Aorta (tissue), 5 donors: ENCODE measurements at regions not wholly inside any gene's neighbourhood (a gene's known extent, or its start where the extent isn't known, plus 50 kb on each side); places are given as distances from the start of the nearest gene placed in this dataset.

Experiments used
- ATAC-seq: fragments of 200-7000 bp; cut with Tn5 transposase; one replicate; pipeline ENCODE4 v1.9.1; 2022; ENCODE audit warnings: moderate library complexity; ENCODE audit not compliant: low FRiP score
- DNase-seq, 2 donors: peaks; one replicate each; pipeline ENCODE4 v3.0.0-alpha.2; 2020
- H3K27ac ChIP-seq, 2 donors: one replicate each; pipeline ENCODE4 v1.5.1; 2013; ENCODE audit warnings: low read length in 2 of 2, mild to moderate bottlenecking in 2 of 2, moderate library complexity in 2 of 2, control low read depth in 1 of 2, inconsistent platforms in 1 of 2, low read depth in 1 of 2
- H3K27me3 ChIP-seq, 2 donors: one replicate each; pipeline ENCODE4 v1.6.1; 2013; ENCODE audit warnings: control low read depth in 1 of 2, low read length in 1 of 2, mild to moderate bottlenecking in 1 of 2, moderate library complexity in 1 of 2; ENCODE audit not compliant: insufficient read depth in 2 of 2, control insufficient read depth in 1 of 2
- H3K36me3 ChIP-seq, 2 donors: one replicate each; pipeline ENCODE4 v1.6.1; 2013; ENCODE audit warnings: control low read depth in 1 of 2, low read length in 1 of 2, mild to moderate bottlenecking in 1 of 2; ENCODE audit not compliant: insufficient read depth in 2 of 2, control insufficient read depth in 1 of 2
- H3K4me1 ChIP-seq, 2 donors: one replicate each; pipeline ENCODE4 v1.6.1; 2013; ENCODE audit warnings: low read length in 2 of 2, control low read depth in 1 of 2, mild to moderate bottlenecking in 1 of 2, moderate library complexity in 1 of 2; ENCODE audit not compliant: insufficient read depth in 2 of 2, control insufficient read depth in 1 of 2
- H3K4me3 ChIP-seq, 2 donors: one replicate each; pipeline ENCODE4 v1.5.1; 2013; ENCODE audit warnings: low read length in 2 of 2, control low read depth in 1 of 2, mild to moderate bottlenecking in 1 of 2
- H3K9me3 ChIP-seq: one replicate; pipeline ENCODE4 v1.6.1; 2013; ENCODE audit warnings: mild to moderate bottlenecking, low read length; ENCODE audit not compliant: control insufficient read depth
- WGBS, 2 donors: extraction: QIAGEN DNeasy Blood & Tissue Kit; methylation state at CpG; one replicate each; pipeline ENCODE4 v1.1.7; 2013; 5-methylcytosine and 5-hydroxymethylcytosine counted together
- intact Hi-C, 2 donors: fragments of 100-400 bp; cut with DNase I; formaldehyde crosslinking; loops; one replicate each; pipeline versions ENCODE4 v1.14.2 to v1.15.0; 2022
- donor health status: healthy with polysubstance abuse.
- donor health status: Bipolar disorder and iron deficiency.
- donor health status: DM: no; HTN: no; CAD: no.
- donor health status: DM: no; HTN: no; CAD: no.
- donor health status: DM: yes; HTN: yes; CAD: no.

GRCh38 chr11:15624701-15625100 is 510.0 kb downstream of the INSC start:
- no peaks in the 10 kb centered on the region for H3K36me3 ChIP-seq
- H3K4me3 ChIP-seq = no peak overlapping the region
- no peaks in the 10 kb centered on the region for H3K9me3 ChIP-seq
- WGBS, 2 donors = 87 to 89% methylated on average over 4 of the region's 4 CpGs
- H3K27ac ChIP-seq = no peak overlapping the region
- intact Hi-C loops = no loop called here
- DNase-seq = no peak
- H3K27me3 ChIP-seq = no peaks in the 10 kb centered on the region
- H3K4me1 ChIP-seq = no peaks in the 10 kb centered on the region
- ATAC-seq = no peak

- ATAC-seq (no peak), DNase-seq (no peak)
- Histone ChIP-seq H3K4me3 (no peak overlapping the region), H3K27ac (no peak overlapping the region), H3K36me3 (no peaks in the 10 kb centered on the region), H3K4me1 (no peaks in the 10 kb centered on the region), H3K27me3 (no peaks in the 10 kb centered on the region), H3K9me3 (no peaks in the 10 kb centered on the region)
- 84 to 91% methylated on average over 2 of the region's 2 CpGs for WGBS, 2 donors
- intact Hi-C loops = no loop called here
These were observed 511.0 kb downstream of the INSC start for GRCh38 chr11:15625691-15626090.

GRCh38 chr11:15627560-15627959 is 512.8 kb downstream of the INSC start:
- H3K36me3 ChIP-seq = no peaks in the 10 kb centered on the region
- no peak overlapping the region for H3K4me3 ChIP-seq
- no peaks in the 10 kb centered on the region for H3K9me3 ChIP-seq
- H3K4me1 ChIP-seq = no peaks in the 10 kb centered on the region
- no peak overlapping the region for H3K27ac ChIP-seq
- intact Hi-C loops = no loop called here
- H3K27me3 ChIP-seq = no peaks in the 10 kb centered on the region
- ATAC-seq (no peak), DNase-seq (no peak)

GRCh38 chr11:15629690-15630321 is 515.1 kb downstream of the INSC start:
- no peak overlapping the region for H3K4me3 ChIP-seq
- intact Hi-C loops = no loop called here
- ATAC-seq = peak; percentile 58
- no peaks in the 10 kb centered on the region for H3K9me3 ChIP-seq
- no peak overlapping the region for H3K27ac ChIP-seq
- WGBS, 2 donors = 57 to 68% methylated on average over 6 of the region's 6 CpGs
- no peaks in the 10 kb centered on the region for H3K27me3 ChIP-seq
- peak in 1 of 2 donors; percentile 58 for DNase-seq
- H3K4me1 ChIP-seq = no peaks in the 10 kb centered on the region
- H3K36me3 ChIP-seq = no peaks in the 10 kb centered on the region

GRCh38 chr11:15630896-15631295 is 516.2 kb downstream of the INSC start:
- no peak for ATAC-seq
- H3K27ac ChIP-seq = no peak overlapping the region
- H3K4me1 ChIP-seq = no peaks in the 10 kb centered on the region
- no peak overlapping the region for H3K4me3 ChIP-seq
- no peak for DNase-seq
- 94% methylated on average over 2 of the region's 2 CpGs for WGBS, 2 donors
- H3K27me3 ChIP-seq = no peaks in the 10 kb centered on the region
- no peaks in the 10 kb centered on the region for H3K36me3 ChIP-seq
- intact Hi-C loops = no loop called here
- H3K9me3 ChIP-seq = no peaks in the 10 kb centered on the region

GRCh38 chr11:15635521-15635920 is 520.8 kb downstream of the INSC start:
- Histone ChIP-seq H3K4me1 (no peaks in the 10 kb centered on the region), H3K27me3 (no peaks in the 10 kb centered on the region), H3K4me3 (no peak overlapping the region), H3K27ac (no peak overlapping the region), H3K36me3 (no peaks in the 10 kb centered on the region), H3K9me3 (peaks cover 4% of the 10 kb centered on the region)
- ATAC-seq (no peak), DNase-seq (no peak)
- WGBS, 2 donors = 89% methylated on average over 2 of the region's 2 CpGs
- intact Hi-C loops = no loop called here

- intact Hi-C loops = no loop called here
- WGBS, 2 donors = 88 to 92% methylated on average over 3 of the region's 3 CpGs
- Histone ChIP-seq H3K27me3 (no peaks in the 10 kb centered on the region), H3K27ac (no peak overlapping the region), H3K9me3 (peaks cover 4% of the 10 kb centered on the region), H3K4me1 (no peaks in the 10 kb centered on the region), H3K36me3 (no peaks in the 10 kb centered on the region), H3K4me3 (no peak overlapping the region)
- DNase-seq (no peak), ATAC-seq (no peak)
These were observed 521.9 kb downstream of the INSC start for GRCh38 chr11:15636521-15637089.

- Histone ChIP-seq H3K27me3 (no peaks in the 10 kb centered on the region), H3K27ac (no peak overlapping the region), H3K4me1 (no peaks in the 10 kb centered on the region), H3K9me3 (peaks cover 4% of the 10 kb centered on the region), H3K36me3 (no peaks in the 10 kb centered on the region), H3K4me3 (no peak overlapping the region)
- 76 to 77% methylated on average over 1 of the region's 1 CpG for WGBS, 2 donors
- ATAC-seq (peak; percentile 22), DNase-seq (no peak)
- intact Hi-C loops = no loop called here
These were observed 523.7 kb downstream of the INSC start for GRCh38 chr11:15638386-15638787.

GRCh38 chr11:15640318-15640717 is 525.6 kb downstream of the INSC start:
- WGBS, 2 donors = 75 to 84% methylated on average over 9 of the region's 9 CpGs
- Histone ChIP-seq H3K27ac (no peak overlapping the region), H3K4me1 (no peaks in the 10 kb centered on the region), H3K27me3 (no peaks in the 10 kb centered on the region), H3K36me3 (no peaks in the 10 kb centered on the region), H3K9me3 (peaks cover 4% of the 10 kb centered on the region), H3K4me3 (no peak overlapping the region)
- no peak for ATAC-seq
- intact Hi-C loops = loop anchor here in 1 of 2 donors (10.0 kb wide), 1 partner anchor 184 kb away; no protein-coding TSS in a partner anchor
- DNase-seq = no peak
